GM18519 (cell line): ENCODE measurements at regions not wholly inside any gene's neighbourhood (a gene's known extent, or its start where the extent isn't known, plus 50 kb on each side); places are given as distances from the start of the nearest gene placed in this dataset.

Experiments used
- ATAC-seq: cut with Tn5 transposase; IDR thresholded peaks from one replicate; pipeline ENCODE4 v1.9.1; 2021; ENCODE audit warnings: mild to moderate bottlenecking, moderate library complexity; ENCODE audit not compliant: unreplicated experiment, low FRiP score

GRCh38 chr13:73449252-73449651, 390.4 kb downstream of the KLF5 start:
- no peak for ATAC-seq

- no peak for ATAC-seq
Observed at GRCh38 chr13:73440296-73440895, 381.6 kb downstream of the KLF5 start.

- ATAC-seq, result no peak
Observed at GRCh38 chr13:73433890-73434289, 375.1 kb downstream of the KLF5 start.

GRCh38 chr13:73433458-73433857, 374.7 kb downstream of the KLF5 start:
- no peak for ATAC-seq

- ATAC-seq, result no peak
Observed at GRCh38 chr13:73429701-73430100, 370.9 kb downstream of the KLF5 start.

- ATAC-seq, result no peak
Observed at GRCh38 chr13:73428706-73429105, 369.9 kb downstream of the KLF5 start.

GRCh38 chr13:73428137-73428536, 369.3 kb downstream of the KLF5 start:
- ATAC-seq, result no peak

GRCh38 chr13:73422973-73423372, 364.2 kb downstream of the KLF5 start:
- ATAC-seq, result no peak

GRCh38 chr13:73421310-73421912, 362.6 kb downstream of the KLF5 start:
- ATAC-seq, result no peak

- ATAC-seq, result no peak
Observed at GRCh38 chr13:73419186-73419585, 360.4 kb downstream of the KLF5 start.

GRCh38 chr13:73417012-73417615, 358.3 kb downstream of the KLF5 start:
- ATAC-seq, result no peak

GRCh38 chr13:73416093-73416492, 357.3 kb downstream of the KLF5 start:
- ATAC-seq, result no peak

- no peak for ATAC-seq
Observed at GRCh38 chr13:73413656-73414055, 354.9 kb downstream of the KLF5 start.

GRCh38 chr13:73412933-73413332, 354.1 kb downstream of the KLF5 start:
- no peak for ATAC-seq

GRCh38 chr13:73411067-73411809, 352.4 kb downstream of the KLF5 start:
- no peak for ATAC-seq

GRCh38 chr13:73406454-73406853, 347.6 kb downstream of the KLF5 start:
- ATAC-seq, result no peak

- no peak for ATAC-seq
Observed at GRCh38 chr13:73404581-73404980, 345.8 kb downstream of the KLF5 start.

- no peak for ATAC-seq
Observed at GRCh38 chr13:73403355-73404120, 344.7 kb downstream of the KLF5 start.

GRCh38 chr13:73401769-73402168, 343.0 kb downstream of the KLF5 start:
- no peak for ATAC-seq

GRCh38 chr13:73399347-73400216, 340.8 kb downstream of the KLF5 start:
- ATAC-seq, result no peak
